Fibroblast of lung (primary cell): ENCODE measurements at regions not wholly inside any gene's neighbourhood (a gene's known extent, or its start where the extent isn't known, plus 50 kb on each side); places are given as distances from the start of the nearest gene placed in this dataset.

Experiments
- EZH2 ChIP-seq: IDR thresholded peaks from 2 replicates; pipeline ENCODE4 v1.5.1; 2012; ENCODE audit warnings: low read length, control low read depth, mild to moderate bottlenecking; ENCODE audit errors: missing control alignments
- TF ChIP-seq, protein P1 (sequence below), 2 donors: IDR thresholded peaks in 1 of 2; conservative IDR thresholded peaks in 1 of 2; 1 replicate in 1 of 2; 2 replicates in 1 of 2; pipeline ENCODE4 v1.5.1; 2011 to 2012; ENCODE audit warnings: low read length in 2 of 2, control low read depth in 1 of 2, inconsistent platforms in 1 of 2, low read depth in 1 of 2, mild to moderate bottlenecking in 1 of 2

DNA sequence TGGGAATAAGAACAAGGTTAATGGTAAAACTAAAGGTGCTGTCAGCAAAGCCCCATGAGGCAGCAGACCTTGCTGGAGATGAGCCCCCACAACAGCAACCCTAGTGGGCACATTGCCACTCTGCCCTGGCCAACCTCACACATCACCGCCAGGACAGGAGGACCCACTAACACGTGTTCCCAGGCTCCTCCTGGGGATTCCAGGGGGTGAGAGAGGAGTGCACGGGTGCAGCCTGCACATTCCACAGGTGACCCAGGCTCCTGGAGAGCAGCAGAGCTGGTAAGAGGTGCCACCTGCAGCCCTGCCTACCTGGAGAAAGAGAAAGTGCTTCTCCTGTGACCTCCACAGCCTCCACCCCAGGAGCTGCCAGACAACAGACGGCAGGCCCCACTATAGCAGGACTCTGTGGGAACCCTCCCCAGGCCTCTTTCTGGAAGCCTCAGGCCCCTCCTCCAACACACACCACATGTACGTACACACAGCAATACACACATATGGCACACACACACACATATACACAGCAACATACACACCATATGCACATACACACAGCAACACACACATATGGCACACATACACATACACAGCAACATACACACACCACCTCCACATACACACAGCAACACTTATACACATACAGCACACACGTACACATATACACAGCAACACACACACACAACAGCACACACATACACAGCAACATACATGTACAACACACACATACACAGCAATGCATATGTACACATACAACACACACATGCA, 187.1 kb downstream of the GLI2 start:
- TF ChIP-seq, protein P1, sequence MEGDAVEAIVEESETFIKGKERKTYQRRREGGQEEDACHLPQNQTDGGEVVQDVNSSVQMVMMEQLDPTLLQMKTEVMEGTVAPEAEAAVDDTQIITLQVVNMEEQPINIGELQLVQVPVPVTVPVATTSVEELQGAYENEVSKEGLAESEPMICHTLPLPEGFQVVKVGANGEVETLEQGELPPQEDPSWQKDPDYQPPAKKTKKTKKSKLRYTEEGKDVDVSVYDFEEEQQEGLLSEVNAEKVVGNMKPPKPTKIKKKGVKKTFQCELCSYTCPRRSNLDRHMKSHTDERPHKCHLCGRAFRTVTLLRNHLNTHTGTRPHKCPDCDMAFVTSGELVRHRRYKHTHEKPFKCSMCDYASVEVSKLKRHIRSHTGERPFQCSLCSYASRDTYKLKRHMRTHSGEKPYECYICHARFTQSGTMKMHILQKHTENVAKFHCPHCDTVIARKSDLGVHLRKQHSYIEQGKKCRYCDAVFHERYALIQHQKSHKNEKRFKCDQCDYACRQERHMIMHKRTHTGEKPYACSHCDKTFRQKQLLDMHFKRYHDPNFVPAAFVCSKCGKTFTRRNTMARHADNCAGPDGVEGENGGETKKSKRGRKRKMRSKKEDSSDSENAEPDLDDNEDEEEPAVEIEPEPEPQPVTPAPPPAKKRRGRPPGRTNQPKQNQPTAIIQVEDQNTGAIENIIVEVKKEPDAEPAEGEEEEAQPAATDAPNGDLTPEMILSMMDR (conservative IDR thresholded peaks at IDR 0.05 in 1 of 2, IDR thresholded peaks at IDR 0.05 in 1 of 2; ENCODE audit: low read depth in 1 of 2, low read length in 2 of 2): no peak
- no peak for TF ChIP-seq EZH2
